ENCODE measurements at regions not wholly inside any gene's neighbourhood (a gene's known extent, or its start where the extent isn't known, plus 50 kb on each side); places are given as distances from the start of the nearest gene placed in this dataset.
"Not testable (repeated sequence)": the region's sequence is repeated elsewhere in the genome, so short reads cannot be mapped to it uniquely, and the experiment has no call there.

DNA sequence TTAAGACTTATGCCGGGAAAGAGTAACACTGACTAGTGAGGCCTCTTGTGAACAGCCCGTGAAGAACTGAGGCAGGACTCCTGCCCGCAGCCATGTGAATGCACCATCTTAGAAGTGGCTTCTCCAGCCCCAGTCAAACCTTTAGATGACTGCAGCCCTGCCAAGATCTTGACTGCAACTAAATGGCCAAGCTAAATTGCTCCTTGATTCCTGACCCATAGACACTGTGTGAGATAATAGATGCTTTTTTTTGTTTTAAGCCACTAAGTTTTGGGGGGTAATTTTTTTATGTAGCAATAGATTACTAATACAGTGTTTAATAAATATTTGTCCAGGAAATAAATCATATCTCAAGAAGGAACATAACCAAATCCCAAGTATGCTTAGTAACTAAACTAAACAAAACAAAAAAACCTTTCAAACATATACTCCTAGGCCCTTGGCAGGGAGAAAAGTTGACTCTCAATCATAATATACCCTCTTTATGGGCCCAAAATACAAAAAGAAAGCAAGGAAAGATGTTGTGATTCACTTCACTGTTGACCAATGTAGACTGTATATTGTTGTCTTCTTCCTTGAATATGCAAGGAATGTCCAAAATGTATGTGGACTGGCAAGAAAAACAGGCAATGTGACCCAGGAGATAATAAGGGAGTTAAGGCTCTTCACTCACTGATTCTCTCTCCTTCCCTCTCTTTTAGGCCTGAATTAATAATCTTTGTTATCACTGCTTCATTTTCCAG, 79.7 kb upstream of the ZNF366 start:
- no peak overlapping the region for H3K4me3 Mint-ChIP-seq
- peaks cover 0 to 4% (median 2%) of the 10 kb centered on the region in 7 donors for H3K9me3 Mint-ChIP-seq
- Histone ChIP-seq H3K36me3 (ENCODE audit: control insufficient read depth, insufficient read depth, low read length) (no peaks in the 10 kb centered on the region), H3K9me3 (ENCODE audit: control insufficient read depth in 2 of 2, low read length in 2 of 2) (no peaks in the 10 kb centered on the region), H3K27ac (ENCODE audit: insufficient read depth, low read length, poor library complexity, severe bottlenecking) (no peak overlapping the region), H3K27me3 (ENCODE audit: control insufficient read depth, insufficient read depth, low read length) (peaks cover 2% of the 10 kb centered on the region), H3K4me3 (ENCODE audit: low read depth, low read length) (no peak overlapping the region), H3K4me1 (ENCODE audit: control insufficient read depth, insufficient read depth, low read length, poor library complexity, severe bottlenecking) (no peaks in the 10 kb centered on the region)
- DNase-seq (no peak), ATAC-seq (ENCODE audit: low read depth in 2 of 2) (no peak)
- H3K4me1 Mint-ChIP-seq: no peaks in the 10 kb centered on the region
- H3K36me3 Mint-ChIP-seq: no peaks in the 10 kb centered on the region
- H3K27ac Mint-ChIP-seq: no peak overlapping the region
- H3K27me3 Mint-ChIP-seq: peaks cover 14% of the 10 kb centered on the region

DNA sequence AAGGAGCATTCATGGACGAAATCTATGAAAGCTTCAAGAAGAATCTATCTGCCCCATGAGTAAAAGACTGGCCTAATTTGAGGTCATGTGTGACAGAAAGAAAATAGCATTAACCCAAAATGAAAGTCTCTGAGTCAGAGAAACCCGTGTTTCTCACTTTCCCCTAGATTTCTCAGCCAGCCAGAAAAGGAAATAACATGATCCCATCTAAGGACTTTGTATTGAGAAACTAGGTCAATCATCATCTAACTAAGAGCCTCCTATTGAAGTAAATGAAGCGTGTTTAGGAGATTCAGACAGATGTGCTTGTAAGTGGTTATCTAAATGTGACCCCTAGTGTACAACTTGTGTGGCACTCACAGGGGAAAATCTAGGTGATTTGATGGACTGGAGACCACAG, 77.3 kb upstream of the ZNF366 start:
- H3K4me3 Mint-ChIP-seq: no peak overlapping the region
- H3K9me3 Mint-ChIP-seq: peaks cover 0 to 6% (median 3%) of the 10 kb centered on the region in 7 donors
- H3K27me3 ChIP-seq (ENCODE audit: control insufficient read depth, insufficient read depth, low read length): peaks cover 2% of the 10 kb centered on the region
- DNase-seq (peak in 1 of 3 donors; percentile 0), ATAC-seq (ENCODE audit: low read depth in 2 of 2) (no peak)
- H3K27me3 Mint-ChIP-seq: peaks cover 14% of the 10 kb centered on the region
- no peaks in the 10 kb centered on the region for H3K4me1 Mint-ChIP-seq
- no peaks in the 10 kb centered on the region for H3K36me3 Mint-ChIP-seq
- no peak overlapping the region for H3K4me3 ChIP-seq (ENCODE audit: low read depth, low read length)
- no peaks in the 10 kb centered on the region for H3K4me1 ChIP-seq (ENCODE audit: control insufficient read depth, insufficient read depth, low read length, poor library complexity, severe bottlenecking)
- H3K9me3 ChIP-seq (ENCODE audit: control insufficient read depth in 2 of 2, low read length in 2 of 2): no peaks in the 10 kb centered on the region
- no peaks in the 10 kb centered on the region for H3K36me3 ChIP-seq (ENCODE audit: control insufficient read depth, insufficient read depth, low read length)
- no peak overlapping the region for H3K27ac ChIP-seq (ENCODE audit: insufficient read depth, low read length, poor library complexity, severe bottlenecking)
- H3K27ac Mint-ChIP-seq: no peak overlapping the region

DNA sequence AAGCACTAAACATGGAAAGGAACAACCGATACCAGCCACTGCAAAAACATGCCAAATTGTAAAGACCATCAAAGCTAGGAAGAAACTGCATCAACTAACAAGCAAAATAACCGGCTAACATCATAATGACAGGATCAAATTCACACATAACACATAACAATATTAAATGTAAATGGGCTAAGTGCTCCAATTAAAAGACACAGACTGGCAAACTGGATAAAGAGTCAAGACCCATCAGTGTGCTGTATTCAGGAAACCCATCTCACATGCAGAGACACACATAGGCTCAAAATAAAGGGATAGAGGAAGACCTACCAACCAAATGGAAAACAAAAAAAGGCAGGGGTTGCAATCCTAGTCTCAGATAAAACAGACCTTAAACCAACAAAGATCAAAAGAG, 72.1 kb upstream of the ZNF366 start:
- H3K27me3 ChIP-seq (ENCODE audit: control insufficient read depth, insufficient read depth, low read length); H3K4me3 Mint-ChIP-seq; H3K36me3 ChIP-seq (ENCODE audit: control insufficient read depth, insufficient read depth, low read length); H3K4me3 ChIP-seq (ENCODE audit: low read depth, low read length); ATAC-seq (ENCODE audit: low read depth in 2 of 2); DNase-seq; H3K36me3 Mint-ChIP-seq; H3K9me3 ChIP-seq (ENCODE audit: control insufficient read depth in 2 of 2, low read length in 2 of 2); H3K27ac Mint-ChIP-seq; H3K4me1 ChIP-seq (ENCODE audit: control insufficient read depth, insufficient read depth, low read length, poor library complexity, severe bottlenecking); H3K4me1 Mint-ChIP-seq; H3K27ac ChIP-seq (ENCODE audit: insufficient read depth, low read length, poor library complexity, severe bottlenecking); H3K27me3 Mint-ChIP-seq: not testable (repeated sequence)
- H3K9me3 Mint-ChIP-seq: peaks cover 0 to 18% (median 7%) of the 10 kb centered on the region in 7 donors

DNA sequence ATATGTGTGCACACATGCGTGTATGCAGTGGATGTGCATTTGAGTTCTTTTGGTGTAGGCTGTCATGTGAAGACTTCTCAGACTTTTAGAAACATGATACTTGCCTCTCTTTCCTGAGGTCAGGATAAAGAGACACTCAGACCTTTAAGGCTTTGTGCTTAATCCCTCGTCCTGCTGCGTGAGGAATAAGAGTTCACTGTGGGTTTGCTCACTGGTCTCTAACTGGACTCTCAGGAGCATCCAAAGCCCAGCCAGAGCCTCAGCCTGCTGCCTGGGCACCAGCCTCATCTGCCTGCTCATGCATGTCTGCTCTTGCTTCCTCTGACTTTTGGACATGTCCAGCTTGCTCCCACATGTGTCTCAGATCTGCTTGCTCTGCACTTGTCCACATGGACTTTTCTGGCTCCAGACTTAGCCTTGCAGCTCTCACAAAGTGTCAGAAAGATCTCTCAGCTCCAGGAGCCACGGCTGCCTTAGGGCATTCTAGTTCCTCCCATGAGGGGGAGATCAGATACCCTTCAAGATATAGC, 65.1 kb upstream of the ZNF366 start:
- no peaks in the 10 kb centered on the region for H3K9me3 ChIP-seq (ENCODE audit: control insufficient read depth in 2 of 2, low read length in 2 of 2)
- H3K4me1 ChIP-seq (ENCODE audit: control insufficient read depth, insufficient read depth, low read length, poor library complexity, severe bottlenecking): no peaks in the 10 kb centered on the region
- Mint-ChIP-seq H3K27ac (no peak overlapping the region), H3K27me3 (peaks cover 5% of the 10 kb centered on the region), H3K36me3 (no peaks in the 10 kb centered on the region), H3K9me3 (peaks cover 0 to 7% (median 5%) of the 10 kb centered on the region in 7 donors), H3K4me3 (no peak overlapping the region), H3K4me1 (no peaks in the 10 kb centered on the region)
- DNase-seq (no peak), ATAC-seq (ENCODE audit: low read depth in 2 of 2) (no peak)
- peaks cover 2% of the 10 kb centered on the region for H3K27me3 ChIP-seq (ENCODE audit: control insufficient read depth, insufficient read depth, low read length)
- no peaks in the 10 kb centered on the region for H3K36me3 ChIP-seq (ENCODE audit: control insufficient read depth, insufficient read depth, low read length)
- no peak overlapping the region for H3K4me3 ChIP-seq (ENCODE audit: low read depth, low read length)
- H3K27ac ChIP-seq (ENCODE audit: insufficient read depth, low read length, poor library complexity, severe bottlenecking): no peak overlapping the region

DNA sequence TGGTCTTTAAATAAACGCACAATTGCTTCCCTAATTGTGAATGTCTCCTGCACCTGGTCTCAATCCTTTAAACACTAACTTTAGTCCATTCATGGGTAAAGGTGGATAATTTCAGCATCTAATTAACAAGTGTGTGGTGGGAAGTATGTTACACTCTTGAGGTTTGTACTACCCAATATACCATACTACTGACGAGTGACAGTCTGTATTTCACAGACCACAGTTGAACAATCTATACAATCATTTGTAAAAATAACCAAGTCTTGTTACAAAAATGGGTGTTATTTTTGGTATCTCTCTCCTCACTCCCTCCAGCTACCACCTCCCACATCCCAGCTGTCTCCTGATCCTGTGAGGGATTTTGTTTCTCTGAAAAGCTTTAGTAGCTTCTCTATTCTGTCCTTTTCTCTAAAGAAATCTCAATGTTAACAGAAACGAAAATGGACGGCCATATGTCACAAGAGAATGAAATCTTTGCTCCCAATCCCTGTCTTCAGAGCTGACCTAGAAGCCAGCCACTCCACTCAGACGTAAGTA, 62.3 kb upstream of the ZNF366 start:
- no peak overlapping the region for H3K4me3 Mint-ChIP-seq
- no peak overlapping the region for H3K27ac ChIP-seq (ENCODE audit: insufficient read depth, low read length, poor library complexity, severe bottlenecking)
- peaks cover 0 to 4% (median 0%) of the 10 kb centered on the region in 7 donors for H3K9me3 Mint-ChIP-seq
- H3K27ac Mint-ChIP-seq: no peak overlapping the region
- H3K9me3 ChIP-seq (ENCODE audit: control insufficient read depth in 2 of 2, low read length in 2 of 2): no peaks in the 10 kb centered on the region
- H3K4me3 ChIP-seq (ENCODE audit: low read depth, low read length): no peak overlapping the region
- H3K4me1 Mint-ChIP-seq: no peaks in the 10 kb centered on the region
- ATAC-seq (ENCODE audit: low read depth in 2 of 2) (no peak), DNase-seq (no peak)
- H3K27me3 Mint-ChIP-seq: peaks cover 9% of the 10 kb centered on the region
- no peaks in the 10 kb centered on the region for H3K36me3 ChIP-seq (ENCODE audit: control insufficient read depth, insufficient read depth, low read length)
- no peaks in the 10 kb centered on the region for H3K4me1 ChIP-seq (ENCODE audit: control insufficient read depth, insufficient read depth, low read length, poor library complexity, severe bottlenecking)
- no peaks in the 10 kb centered on the region for H3K36me3 Mint-ChIP-seq
- no peaks in the 10 kb centered on the region for H3K27me3 ChIP-seq (ENCODE audit: control insufficient read depth, insufficient read depth, low read length)

DNA sequence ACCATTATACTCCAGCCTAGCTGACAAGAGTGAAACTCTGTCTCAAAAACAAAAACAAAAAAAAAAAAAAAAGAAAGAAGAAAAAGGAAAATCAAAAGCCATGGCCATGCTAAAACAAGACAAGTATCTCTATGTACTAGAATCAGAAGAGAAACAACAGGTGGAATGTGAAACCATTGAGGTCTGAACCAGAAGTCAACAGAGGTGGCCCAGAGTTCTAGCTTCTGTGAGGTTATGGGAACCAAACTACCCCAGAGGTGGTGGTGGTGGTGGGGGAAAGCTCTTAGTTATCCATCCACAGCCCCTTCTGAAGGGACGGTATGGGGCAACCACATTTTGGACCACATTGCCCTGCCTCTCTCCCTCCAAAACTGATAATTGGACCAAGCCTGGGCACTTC, 59.5 kb upstream of the ZNF366 start:
- H3K4me1 Mint-ChIP-seq: no peaks in the 10 kb centered on the region
- no peak overlapping the region for H3K4me3 Mint-ChIP-seq
- Histone ChIP-seq H3K36me3 (ENCODE audit: control insufficient read depth, insufficient read depth, low read length) (no peaks in the 10 kb centered on the region), H3K4me3 (ENCODE audit: low read depth, low read length) (no peak overlapping the region), H3K4me1 (ENCODE audit: control insufficient read depth, insufficient read depth, low read length, poor library complexity, severe bottlenecking) (no peaks in the 10 kb centered on the region), H3K27me3 (ENCODE audit: control insufficient read depth, insufficient read depth, low read length) (no peaks in the 10 kb centered on the region), H3K27ac (ENCODE audit: insufficient read depth, low read length, poor library complexity, severe bottlenecking) (no peak overlapping the region), H3K9me3 (ENCODE audit: control insufficient read depth in 2 of 2, low read length in 2 of 2) (no peaks in the 10 kb centered on the region)
- H3K36me3 Mint-ChIP-seq: no peaks in the 10 kb centered on the region
- H3K27me3 Mint-ChIP-seq: peaks cover 13% of the 10 kb centered on the region
- H3K9me3 Mint-ChIP-seq: peaks cover 0 to 5% (median 0%) of the 10 kb centered on the region in 7 donors
- no peak overlapping the region for H3K27ac Mint-ChIP-seq
- no peak for ATAC-seq (ENCODE audit: low read depth in 2 of 2)
- DNase-seq: no peak

DNA sequence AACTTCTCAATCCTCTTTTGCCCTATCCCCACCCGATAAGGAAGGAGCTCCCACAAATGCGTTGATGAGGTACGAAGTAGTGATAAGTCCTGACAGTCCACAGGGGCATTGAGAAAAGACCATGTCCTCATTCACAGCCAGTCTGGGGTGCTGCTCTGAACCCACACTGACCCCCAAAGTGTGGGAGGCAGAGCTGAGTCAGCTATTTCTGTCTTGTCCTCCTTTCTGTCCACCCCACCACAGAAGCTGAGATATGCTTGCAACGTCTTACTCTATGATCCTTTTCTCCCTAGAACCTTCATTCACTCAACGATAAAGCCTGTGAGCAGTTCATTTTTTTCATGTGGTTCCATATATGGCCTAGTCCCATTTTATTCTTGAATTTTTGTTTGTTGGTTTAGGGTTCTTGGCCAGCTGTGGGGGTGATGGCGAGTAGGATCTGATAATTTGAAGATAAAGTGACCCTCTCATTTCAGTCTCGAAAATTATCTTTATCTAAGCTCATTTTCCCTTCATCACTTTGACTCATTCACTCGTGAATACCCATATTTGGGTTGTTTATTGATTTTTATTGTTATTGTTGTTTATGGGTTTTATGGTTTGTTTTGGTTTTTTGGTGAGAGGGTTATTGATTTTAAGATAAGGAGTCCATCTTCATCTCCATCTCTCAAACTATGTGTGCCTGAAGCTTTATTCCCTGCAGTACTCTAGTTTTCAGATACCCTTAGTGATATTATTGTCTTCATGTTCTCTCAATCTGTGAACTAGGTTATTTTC, 58.5 kb upstream of the ZNF366 start:
- no peaks in the 10 kb centered on the region for H3K36me3 ChIP-seq (ENCODE audit: control insufficient read depth, insufficient read depth, low read length)
- Mint-ChIP-seq H3K36me3 (no peaks in the 10 kb centered on the region), H3K27ac (no peak overlapping the region), H3K9me3 (peaks cover 0 to 5% (median 0%) of the 10 kb centered on the region in 7 donors), H3K4me3 (no peak overlapping the region), H3K4me1 (no peaks in the 10 kb centered on the region), H3K27me3 (peaks cover 13% of the 10 kb centered on the region)
- no peaks in the 10 kb centered on the region for H3K9me3 ChIP-seq (ENCODE audit: control insufficient read depth in 2 of 2, low read length in 2 of 2)
- H3K27me3 ChIP-seq (ENCODE audit: control insufficient read depth, insufficient read depth, low read length): no peaks in the 10 kb centered on the region
- DNase-seq: no peak
- ATAC-seq (ENCODE audit: low read depth in 2 of 2): no peak
- H3K4me1 ChIP-seq (ENCODE audit: control insufficient read depth, insufficient read depth, low read length, poor library complexity, severe bottlenecking): no peaks in the 10 kb centered on the region
- H3K4me3 ChIP-seq (ENCODE audit: low read depth, low read length): no peak overlapping the region
- no peak overlapping the region for H3K27ac ChIP-seq (ENCODE audit: insufficient read depth, low read length, poor library complexity, severe bottlenecking)
